GM21447 (cell line): ENCODE measurements at regions not wholly inside any gene's neighbourhood (a gene's known extent, or its start where the extent isn't known, plus 50 kb on each side); places are given as distances from the start of the nearest gene placed in this dataset.

Experiments
- ATAC-seq: cut with Tn5 transposase; IDR thresholded peaks from one replicate; pipeline ENCODE4 v1.9.1; 2021; ENCODE audit not compliant: unreplicated experiment

DNA sequence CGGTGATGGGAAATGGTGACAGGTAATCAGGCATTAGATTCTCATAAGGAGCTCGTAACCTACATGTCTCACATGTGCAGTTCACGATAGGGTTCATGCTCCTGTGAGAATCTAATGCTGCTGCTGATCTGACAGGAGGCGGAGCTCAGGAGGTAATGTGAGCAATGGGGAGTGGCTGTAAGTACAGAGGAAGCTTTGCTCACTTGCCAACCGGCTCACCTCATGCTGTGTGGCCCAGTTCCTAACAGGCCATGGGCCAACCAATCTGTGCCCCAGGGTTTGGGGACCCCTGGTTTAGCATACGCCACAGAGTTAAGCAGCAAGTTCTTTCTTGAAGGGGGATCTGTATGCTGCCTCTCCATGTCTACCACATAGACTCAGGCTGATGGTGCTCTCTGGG, 133.1 kb downstream of the IQUB start:
- no peak for ATAC-seq

DNA sequence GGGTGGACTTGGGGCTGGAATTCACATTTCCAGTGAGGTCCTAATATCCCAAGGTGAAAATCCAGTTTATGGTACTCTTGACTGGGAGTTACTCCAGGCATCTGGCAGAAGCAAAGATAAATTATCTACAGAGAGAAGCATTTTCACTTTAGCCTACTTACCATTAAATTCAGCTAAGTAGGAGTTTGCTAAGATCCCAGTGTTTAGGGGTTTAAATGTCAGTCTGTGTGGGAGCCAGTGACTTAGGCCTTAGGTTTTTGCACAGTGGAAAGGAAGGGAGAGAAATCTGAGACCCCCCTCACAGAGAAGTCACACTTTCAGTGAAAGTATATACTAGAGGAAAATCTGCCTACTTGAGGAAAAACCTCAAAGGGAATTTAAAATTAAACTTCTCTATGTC, 134.2 kb downstream of the IQUB start:
- ATAC-seq, result no peak

DNA sequence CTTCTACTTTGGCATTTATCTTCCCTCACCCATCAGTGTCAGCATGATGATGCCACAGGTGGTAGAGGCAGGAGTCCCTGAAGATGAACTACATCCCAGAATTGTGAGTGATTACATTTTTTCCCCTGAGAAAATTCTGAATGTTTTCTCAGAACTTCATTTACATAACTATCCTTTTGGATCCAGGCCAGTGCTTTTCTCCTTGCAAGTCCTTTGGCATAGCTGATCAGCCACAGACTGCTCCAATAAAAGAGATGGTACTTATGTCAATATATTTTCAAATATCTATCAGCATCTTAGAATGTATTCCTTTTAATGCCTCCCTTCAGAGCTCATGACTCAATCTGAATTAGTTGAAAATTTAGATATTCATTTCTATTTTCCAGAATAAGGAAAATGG, 135.5 kb downstream of the IQUB start:
- ATAC-seq, result no peak

DNA sequence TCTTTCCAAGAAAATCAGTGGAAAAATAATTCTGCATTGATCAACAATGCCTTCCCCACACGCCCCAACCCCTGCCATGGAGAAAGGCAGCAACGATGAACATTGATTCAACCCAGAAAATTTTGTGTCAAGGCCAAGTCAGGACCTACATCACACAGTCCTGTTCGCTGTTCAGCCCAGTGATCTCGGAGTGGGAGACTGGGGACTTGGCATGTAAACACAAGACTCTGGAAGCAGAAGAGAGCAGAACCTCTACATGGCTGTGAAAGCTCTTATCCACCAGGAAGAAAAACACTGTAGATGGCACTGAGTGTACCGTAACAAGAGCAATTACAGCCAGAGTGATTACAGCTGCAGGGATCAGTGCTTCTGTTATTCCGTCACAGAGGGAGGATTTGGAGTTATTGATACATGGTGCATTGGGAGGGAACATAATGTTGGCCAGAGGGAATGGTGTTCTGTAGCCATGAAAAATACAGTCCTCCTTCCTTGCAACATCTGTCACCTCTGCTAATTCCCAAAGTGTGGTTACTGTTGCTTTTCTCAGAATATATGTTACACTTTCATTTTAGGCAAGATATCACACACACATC, 136.6 kb downstream of the IQUB start:
- ATAC-seq, result no peak

DNA sequence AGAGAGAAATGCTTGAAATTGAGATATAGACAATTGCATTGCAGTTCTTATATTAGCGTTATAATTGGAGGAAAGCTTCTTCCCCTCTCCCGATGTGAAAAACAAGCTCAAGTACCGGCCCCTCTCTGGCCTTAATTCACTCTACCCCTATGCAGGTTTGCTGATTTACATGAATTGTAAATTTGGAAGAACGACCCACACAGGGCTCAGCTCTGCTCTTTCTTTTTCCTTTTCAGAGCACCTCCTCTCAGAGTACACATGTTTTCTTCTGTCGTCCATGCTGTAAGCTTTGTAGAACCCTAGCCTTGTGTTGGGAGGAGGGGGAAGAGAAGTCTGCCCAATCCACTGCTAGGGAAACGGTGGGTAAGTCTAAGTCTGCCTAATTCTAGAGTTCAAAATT, 140.8 kb downstream of the IQUB start:
- no peak for ATAC-seq

DNA sequence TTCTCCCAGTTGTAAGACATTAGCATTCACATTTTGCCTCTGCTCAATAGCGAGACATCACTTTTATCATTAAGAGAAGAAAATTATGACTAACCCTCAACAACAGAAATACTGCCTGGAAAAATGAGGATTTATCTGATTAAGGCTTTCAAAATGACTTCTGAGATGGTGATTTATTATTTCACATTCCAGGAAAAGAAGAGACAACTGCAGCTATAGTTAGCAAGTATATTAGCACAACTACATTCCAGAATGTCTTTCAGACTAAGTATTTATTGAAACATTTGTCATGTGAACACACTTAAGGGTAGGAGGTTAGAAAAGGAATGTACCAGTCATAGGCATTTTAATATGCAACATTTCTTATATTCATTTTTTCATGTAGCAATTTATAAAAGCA, 162.0 kb downstream of the IQUB start:
- ATAC-seq, result no peak

DNA sequence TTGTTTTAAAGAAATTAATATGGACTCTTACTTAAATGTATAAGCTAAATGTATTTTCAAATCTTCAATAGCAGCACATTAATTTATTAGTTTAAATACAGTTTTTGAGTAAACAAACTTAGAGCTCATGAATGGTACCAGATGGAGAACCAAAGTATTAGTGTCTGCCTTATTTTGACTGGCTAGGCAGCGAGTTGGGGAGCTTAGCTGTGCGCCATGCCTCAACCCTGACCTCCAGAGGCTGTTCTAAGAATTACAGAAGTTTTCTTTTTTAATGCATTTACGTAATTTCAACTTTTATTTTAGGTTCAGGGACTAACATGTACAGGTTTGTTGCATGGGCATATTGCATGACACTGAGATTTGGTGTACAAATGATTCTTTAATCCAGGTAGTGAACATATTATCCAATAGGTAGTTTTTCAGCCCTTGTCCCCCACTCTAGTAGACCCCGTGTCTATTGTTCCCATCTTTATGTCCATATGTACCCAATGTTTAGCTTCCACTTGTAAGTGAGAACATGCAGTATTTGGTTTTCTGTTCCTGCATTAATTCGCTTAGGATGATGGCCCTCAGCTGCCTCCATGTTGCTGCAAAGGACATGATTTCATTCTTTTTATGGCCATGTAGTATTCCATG, 166.8 kb downstream of the IQUB start:
- ATAC-seq, result peak; percentile 89

DNA sequence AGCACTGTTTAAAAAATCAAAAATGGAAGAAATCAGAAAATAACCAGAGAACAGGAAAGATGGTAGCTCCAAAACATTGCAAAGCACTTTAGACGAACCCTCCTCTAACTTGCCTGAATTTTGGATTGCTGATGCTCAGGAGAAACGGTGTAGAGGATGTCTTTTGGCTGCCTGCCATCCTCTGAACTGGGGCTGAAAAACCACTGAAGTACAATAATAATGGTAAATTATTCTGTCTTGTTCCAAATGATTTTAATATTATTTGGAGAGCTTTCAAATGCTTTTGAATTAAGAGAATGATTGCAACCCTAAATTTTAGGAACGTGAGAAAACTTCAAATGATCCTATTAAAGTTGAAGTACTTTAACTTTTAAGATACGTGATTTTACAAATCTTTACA, 167.3 kb upstream of the SLC13A1 start:
- ATAC-seq, result no peak

DNA sequence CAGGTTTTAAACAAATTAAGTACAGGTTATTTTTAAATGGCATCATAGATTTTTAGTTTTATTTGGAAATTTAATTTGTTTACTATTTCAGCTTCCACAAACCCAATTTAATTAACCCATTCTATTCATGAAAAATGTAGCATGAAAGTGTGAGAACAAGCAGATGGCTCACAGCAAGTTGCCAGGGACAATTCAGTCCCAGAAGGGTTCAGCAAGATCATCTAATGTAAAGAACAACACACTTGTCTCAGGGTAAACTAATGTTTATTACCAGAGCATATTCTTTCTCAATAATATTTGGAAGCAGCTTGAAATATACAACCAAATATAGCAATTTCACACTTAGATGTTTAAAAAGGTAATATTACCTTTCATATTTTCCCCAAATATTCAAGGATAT, 166.9 kb upstream of the SLC13A1 start:
- ATAC-seq, result no peak

DNA sequence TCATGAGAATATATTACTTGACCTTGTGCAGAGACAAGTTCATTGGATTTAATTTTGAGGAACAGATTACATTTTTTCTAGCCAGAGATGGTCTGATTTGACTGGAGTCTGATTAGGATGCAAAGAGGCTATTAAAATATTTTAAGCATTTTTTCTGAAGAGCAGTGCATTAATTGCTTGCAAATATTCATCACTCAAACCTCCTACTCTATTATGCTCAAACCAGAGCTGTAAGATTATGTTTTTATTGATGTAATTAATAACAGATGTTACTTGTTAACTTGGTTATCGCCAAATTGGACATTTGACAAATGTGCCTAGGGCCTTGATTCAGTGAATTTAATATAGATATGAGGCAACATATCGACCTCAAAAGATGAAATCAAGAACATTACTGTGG, 160.9 kb upstream of the SLC13A1 start:
- no peak for ATAC-seq

DNA sequence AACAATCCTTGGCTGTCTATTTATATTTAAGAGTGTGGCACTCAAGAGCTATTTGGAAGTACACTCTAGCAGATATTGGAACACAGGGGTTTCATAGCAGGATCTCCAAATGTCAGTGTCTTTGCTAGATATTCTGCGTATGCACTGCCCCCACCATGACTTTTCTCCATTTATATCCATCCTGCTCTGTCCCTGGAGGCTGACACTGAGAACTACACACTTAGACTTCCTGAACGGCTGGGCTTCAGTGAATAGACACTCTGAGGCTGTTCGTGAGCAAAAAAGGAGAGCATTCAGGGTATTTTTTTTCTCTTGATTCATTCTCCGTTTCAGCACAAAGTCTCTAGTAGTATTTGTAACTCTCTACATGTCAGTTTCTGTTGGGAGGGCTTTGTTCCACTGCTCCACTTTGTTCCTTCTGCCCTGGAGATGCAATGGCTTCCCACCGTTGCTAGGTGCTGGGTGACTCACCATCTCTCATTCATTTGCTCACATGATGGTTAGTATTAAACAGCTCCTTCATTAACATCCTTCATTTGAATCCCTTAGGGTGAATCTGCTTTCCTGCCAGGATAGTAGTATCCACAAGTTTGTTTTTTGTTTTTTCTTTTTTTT, 155.9 kb upstream of the SLC13A1 start:
- ATAC-seq, result no peak

DNA sequence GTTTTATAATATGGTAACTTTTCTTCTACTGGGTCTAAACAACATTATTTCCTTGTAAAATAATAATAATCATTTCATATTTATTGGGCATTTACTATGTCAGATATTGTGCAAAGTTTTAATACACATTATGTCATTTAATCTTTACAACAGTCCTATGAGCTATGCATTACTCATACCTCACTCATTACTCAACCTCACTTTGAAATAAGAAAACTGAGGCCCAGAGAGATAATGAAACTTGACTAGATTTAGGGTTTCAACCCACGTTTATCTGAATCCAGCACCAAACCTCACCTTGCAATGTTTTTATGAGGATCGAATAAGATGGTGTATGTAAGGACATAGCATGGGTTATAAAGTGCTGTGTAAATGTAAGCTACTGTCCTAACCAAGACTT, 153.2 kb upstream of the SLC13A1 start:
- no peak for ATAC-seq

DNA sequence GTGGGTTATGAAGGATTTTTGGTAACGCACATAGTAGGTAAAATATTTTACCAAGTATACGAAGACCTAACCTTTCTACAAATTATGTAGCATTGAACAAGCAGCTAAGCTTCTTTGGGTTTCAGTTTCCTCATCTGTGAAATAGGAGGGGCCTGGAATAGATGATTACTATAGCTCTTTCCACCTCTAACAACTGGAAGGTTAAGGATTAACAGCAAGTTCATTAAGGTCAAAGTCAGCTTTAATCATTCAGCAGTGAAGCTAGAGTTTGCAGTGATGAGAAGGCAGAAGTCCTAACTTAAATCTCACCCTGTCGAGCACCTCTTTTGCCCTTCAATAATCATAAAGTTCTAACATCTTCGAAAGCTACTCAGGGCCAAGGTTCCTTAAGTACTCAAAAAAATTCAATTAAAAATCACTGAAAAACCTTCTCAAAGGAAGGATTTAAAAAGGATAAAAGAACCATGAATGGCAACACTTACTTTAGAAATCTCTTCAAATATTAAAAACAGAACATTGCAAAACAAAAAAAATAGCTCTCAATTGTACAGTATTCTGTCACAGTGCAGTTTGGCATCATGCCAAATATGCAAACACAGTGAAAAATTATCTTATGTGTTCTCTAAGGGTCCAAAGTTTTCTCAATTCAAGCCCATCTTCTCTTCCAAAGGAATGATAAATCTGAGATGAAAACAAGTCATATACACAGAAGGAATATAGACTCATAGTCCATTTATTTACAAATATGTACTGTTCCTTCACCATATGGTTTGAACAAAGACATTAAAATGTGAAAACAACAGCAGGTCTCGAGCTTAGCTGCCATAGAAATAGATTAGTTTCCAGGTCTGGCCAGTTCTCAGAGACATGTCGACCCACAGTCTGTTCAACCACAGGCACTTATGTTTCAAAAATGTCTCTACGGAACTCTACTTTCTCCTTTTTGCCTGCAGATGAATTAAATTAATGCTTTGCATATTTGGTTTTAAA, 152.0 kb upstream of the SLC13A1 start:
- no peak for ATAC-seq

DNA sequence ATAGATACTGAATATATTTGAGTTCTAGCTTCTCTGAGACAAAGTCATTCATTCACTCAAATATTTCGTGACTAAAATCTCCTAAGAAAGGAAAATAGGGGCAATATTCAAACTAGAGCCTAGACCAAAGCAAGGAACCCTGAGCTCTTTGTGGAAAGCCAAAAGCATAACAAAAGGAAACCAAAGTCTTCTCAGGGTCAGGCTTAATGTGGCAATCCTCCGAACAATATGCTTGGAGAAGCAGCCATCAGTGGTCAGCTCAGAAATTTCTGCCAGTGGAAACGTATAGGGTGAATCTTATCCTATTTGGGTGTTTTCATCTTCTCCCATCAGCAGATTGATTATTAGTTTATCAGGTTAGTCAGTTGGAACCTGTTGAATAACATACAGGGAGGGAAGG, 151.3 kb upstream of the SLC13A1 start:
- ATAC-seq, result no peak

DNA sequence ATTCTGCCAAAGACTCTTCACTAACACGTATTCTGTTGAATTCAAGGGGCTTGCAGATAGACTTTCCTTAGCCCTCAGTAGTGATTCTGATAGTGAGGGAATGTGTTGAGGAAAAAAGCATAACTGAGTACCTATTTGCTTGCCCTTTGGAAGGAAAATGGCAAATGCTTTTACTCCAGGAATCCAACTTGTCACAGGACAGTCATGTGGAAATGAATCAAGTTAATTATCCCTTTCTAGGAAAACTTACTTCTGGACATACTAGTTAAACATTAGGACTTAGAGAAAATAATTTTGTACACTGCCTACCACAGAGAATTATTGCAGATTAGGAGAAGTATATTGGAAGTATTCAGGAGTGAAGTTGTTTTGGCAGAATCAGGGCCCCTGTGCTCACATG, 148.9 kb upstream of the SLC13A1 start:
- no peak for ATAC-seq

DNA sequence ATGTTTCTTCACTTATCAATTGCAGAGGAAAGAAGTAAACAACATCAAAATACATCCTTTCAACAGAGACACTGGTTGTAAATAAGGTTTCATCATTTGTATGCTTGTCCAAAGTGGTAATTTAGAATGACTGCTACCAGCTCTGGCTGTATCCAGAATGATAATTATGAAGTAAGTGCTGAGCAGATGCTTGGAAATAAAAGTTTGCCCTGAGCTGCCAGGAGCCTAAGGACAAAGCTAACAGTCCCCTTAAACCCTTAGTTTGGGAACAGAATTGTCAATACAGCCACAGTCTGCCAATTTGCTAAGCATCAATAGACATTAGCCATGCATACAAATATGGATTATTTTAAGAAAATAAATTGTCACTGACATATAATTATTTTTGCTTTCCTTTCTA, 147.0 kb upstream of the SLC13A1 start:
- no peak for ATAC-seq

DNA sequence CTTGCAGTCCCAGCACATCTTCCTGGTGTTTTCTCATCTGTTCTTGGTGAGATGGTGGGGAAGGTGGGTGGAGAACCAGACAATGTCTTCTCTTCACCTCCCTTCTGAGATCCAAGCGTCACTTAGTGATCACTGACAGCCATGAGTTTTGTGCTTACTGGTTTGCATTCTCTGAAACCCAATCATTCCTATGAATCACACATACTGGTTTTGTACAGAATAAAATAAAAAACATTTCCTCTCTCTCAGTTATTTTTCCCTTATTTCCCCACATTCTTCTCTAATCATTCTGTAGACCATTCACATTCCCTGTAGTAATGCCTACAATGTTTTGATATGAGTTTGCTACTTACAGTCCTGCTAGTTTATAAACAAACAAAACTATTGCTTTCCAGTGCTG, 143.8 kb upstream of the SLC13A1 start:
- ATAC-seq, result no peak

DNA sequence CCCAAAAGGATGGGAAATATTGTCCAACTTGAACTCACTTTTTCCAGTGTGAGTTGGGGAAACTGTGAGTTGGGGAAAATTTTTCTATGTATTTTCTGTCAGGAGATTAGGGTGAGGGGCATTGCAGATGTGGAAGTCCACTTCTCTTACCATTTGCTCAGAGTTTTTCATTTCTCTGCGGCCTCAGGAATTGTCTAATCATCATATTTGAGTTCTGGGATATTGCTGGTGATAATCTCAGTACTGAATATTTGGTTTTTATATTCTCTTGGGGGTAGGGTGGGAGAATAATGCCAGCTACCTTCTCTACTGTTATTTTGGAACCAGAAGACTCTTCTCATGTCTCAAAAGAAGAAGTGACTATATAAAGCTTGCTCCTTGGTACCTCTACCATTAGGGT, 141.3 kb upstream of the SLC13A1 start:
- no peak for ATAC-seq

DNA sequence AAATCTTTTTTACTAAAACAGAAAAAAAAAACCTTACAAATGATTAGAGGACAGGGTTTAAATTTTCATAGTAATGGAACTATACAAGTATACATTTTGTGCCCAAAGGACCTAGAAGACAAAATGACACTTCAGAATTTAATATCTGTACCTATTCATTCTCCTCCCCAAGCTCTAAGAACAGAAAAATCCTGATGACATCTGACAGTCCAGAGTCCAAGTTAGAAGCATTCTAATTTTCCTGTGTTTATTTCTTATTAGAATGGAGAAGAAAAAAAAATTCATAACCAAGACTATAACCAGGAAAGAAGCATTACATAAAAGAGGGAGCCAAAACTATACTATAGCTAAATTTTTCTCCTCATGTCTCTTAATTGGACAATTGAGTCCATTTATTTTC, 138.9 kb upstream of the SLC13A1 start:
- ATAC-seq, result no peak

DNA sequence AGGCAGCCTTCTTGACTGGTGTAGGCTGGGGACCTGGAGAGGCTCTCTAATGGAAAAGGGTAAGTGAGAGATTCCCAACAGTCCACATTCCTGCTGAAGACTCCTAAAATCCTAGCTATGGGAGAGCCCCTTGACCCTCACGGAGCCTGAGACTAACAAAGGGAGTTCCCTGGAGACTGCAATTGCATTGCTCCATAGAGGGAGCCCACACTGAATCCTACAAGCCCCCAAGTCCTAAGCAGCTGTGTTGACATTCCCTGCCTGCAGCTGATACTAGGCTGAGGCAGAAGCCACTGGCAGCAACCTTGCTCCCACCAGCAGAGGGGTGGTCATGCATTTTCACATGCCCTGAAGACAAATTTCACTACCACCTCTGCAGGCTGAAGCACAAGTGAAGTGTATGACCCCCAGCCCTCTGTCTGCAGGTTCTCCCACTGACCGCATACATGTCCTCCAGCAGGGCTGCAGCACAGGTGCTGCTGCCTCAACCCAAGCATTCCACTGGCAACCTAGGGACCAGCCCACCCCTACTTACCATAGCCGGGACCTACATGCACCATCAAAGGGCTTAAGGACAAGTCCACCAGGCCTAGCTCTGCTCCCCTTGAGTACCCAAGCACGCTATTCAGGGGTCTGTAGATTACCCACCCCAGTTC, 130.3 kb upstream of the SLC13A1 start:
- no peak for ATAC-seq

DNA sequence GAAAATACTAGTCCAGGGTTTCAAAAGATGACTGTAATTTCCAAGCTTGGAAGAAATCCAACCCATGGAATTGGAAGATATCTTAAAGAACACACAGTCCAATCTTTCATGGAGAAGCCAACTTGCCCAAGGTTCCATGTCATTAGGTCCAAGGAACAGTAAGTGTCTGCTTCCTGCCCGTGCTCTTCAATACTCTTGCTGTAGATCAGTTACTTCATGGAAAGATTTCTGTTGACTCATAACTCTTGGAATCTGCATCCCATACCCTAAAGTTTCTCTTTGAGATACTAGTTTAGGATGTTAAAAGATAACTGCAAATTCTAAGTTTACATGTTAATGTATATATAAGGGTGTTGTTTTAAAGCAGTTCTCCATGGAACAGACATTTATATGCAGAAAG, 127.9 kb upstream of the SLC13A1 start:
- no peak for ATAC-seq
